ENCODE measurements at regions not wholly inside any gene's neighbourhood (a gene's known extent, or its start where the extent isn't known, plus 50 kb on each side); places are given as distances from the start of the nearest gene placed in this dataset.

- TF ChIP-seq EZH2 (IDR thresholded peaks at IDR 0.05; ENCODE audit: borderline replicate concordance, low read length): no peak
- TF ChIP-seq, protein P1, sequence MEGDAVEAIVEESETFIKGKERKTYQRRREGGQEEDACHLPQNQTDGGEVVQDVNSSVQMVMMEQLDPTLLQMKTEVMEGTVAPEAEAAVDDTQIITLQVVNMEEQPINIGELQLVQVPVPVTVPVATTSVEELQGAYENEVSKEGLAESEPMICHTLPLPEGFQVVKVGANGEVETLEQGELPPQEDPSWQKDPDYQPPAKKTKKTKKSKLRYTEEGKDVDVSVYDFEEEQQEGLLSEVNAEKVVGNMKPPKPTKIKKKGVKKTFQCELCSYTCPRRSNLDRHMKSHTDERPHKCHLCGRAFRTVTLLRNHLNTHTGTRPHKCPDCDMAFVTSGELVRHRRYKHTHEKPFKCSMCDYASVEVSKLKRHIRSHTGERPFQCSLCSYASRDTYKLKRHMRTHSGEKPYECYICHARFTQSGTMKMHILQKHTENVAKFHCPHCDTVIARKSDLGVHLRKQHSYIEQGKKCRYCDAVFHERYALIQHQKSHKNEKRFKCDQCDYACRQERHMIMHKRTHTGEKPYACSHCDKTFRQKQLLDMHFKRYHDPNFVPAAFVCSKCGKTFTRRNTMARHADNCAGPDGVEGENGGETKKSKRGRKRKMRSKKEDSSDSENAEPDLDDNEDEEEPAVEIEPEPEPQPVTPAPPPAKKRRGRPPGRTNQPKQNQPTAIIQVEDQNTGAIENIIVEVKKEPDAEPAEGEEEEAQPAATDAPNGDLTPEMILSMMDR (conservative IDR thresholded peaks at IDR 0.05 in 1 of 2, IDR thresholded peaks at IDR 0.05 in 1 of 2; ENCODE audit: extremely low read depth in 1 of 2, insufficient read depth in 1 of 2, low read depth in 1 of 2, low read length in 2 of 2): no peak
Measured at GRCh38 chr11:109708184-109708583, 286.2 kb downstream of the C11orf87 start.
